ENCODE measurements at regions not wholly inside any gene's neighbourhood (a gene's known extent, or its start where the extent isn't known, plus 50 kb on each side); places are given as distances from the start of the nearest gene placed in this dataset.

DNA sequence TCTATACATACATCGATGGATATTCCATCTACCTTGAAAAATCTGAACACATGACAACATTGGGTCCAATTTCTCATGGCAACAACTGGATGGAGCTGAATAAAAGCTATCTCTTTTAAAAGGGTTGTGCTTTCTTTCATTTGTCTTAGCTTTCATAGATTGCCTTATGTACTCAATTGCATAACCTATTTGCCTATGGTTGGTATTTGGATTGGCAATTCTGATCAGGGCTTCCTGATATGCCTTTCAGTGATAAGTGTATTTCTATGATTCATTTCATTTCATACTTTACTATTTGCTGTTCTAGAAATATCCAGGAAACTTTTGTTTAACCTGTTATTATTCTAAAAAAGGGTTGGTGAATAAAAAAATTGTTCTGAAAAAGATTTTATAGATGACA, 509.9 kb downstream of the GRXCR1 start:
- DNase-seq (ENCODE audit: low spot score) (no peak), ATAC-seq (ENCODE audit: low FRiP score) (no peak)
- TF ChIP-seq, protein P1, sequence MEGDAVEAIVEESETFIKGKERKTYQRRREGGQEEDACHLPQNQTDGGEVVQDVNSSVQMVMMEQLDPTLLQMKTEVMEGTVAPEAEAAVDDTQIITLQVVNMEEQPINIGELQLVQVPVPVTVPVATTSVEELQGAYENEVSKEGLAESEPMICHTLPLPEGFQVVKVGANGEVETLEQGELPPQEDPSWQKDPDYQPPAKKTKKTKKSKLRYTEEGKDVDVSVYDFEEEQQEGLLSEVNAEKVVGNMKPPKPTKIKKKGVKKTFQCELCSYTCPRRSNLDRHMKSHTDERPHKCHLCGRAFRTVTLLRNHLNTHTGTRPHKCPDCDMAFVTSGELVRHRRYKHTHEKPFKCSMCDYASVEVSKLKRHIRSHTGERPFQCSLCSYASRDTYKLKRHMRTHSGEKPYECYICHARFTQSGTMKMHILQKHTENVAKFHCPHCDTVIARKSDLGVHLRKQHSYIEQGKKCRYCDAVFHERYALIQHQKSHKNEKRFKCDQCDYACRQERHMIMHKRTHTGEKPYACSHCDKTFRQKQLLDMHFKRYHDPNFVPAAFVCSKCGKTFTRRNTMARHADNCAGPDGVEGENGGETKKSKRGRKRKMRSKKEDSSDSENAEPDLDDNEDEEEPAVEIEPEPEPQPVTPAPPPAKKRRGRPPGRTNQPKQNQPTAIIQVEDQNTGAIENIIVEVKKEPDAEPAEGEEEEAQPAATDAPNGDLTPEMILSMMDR (IDR thresholded peaks at IDR 0.05) = no peak

DNA sequence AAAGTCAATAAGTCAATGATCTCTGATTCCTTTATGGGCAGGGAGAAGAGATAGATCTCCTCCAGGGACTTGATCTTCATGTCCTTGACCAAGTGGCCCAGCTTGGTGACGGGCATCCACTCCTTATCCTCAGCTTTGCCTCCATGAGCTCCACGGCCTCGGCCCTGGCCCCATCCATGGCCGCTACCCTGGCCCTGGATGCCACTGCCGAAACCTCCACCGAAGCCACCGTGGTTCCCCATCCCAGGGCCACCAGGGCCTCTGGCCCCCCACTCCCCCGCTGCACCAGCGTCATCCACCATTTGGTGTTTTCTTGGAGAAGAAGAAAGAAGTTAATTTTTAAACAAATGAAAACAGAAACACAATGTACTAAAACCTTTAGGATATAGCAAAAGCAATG, 518.1 kb downstream of the GRXCR1 start:
- no peak for ATAC-seq (ENCODE audit: low FRiP score)
- DNase-seq (ENCODE audit: low spot score) = no peak
- TF ChIP-seq, protein P1 (IDR thresholded peaks at IDR 0.05) = no peak

DNA sequence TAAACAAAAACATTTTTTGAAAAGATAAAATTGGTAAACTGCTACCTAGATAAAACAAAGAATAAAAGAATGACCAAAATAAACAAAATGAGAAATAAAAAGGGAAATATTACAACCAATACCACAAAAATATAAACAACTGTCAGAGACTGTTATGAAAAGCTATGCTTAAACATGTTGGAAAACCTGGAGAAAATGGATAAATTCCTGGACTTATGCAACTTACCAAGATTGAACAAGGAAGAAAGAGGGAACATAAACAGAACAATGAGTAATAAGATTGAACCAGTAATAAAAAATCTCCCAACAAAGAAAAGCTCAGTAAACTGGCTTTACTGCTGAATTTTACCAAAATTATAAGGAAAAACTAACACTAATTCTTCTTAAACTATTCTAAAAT, 518.7 kb downstream of the GRXCR1 start:
- TF ChIP-seq, protein P1 (IDR thresholded peaks at IDR 0.05) = no peak
- no peak for DNase-seq (ENCODE audit: low spot score)
- no peak for ATAC-seq (ENCODE audit: low FRiP score)

DNA sequence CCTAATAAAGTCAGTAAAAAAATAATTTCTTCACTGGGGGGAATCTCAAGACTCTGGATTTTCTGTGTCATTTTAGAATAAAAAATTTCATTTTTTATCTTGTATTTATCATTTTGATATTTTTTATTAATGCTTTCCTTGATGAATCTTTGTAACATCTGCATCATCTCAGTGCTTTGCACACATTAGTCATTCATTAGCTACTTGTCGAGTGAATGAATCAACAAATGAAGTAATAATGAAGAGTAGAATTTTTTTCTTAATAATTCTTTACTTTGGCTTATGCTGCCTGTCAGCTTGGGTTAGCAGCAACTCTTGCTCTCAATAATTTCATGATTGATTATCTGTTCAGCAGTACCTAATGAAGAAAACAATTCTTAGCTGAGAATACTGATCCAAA, 530.8 kb downstream of the GRXCR1 start:
- no peak for DNase-seq (ENCODE audit: low spot score)
- no peak for ATAC-seq (ENCODE audit: low FRiP score)
- TF ChIP-seq, protein P1 (IDR thresholded peaks at IDR 0.05) = no peak

DNA sequence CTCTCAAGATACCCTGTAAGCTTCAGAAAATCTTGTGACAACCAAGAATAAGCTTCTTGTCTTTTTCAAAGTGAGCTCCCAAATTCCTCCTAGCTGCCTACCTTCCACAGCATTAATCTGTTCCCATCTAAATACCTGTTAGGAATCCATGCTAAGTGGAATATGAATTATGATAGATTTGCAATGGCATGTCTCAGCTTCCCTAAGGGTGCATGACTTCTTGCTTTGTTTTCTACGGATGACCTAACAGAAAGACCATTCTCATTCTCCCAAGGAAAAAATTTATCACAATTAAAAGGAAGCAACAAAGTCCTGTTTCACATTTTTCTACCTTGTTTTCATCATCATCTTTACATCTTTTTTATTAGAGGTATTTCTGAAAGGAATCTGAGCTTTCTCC, 532.7 kb downstream of the GRXCR1 start:
- DNase-seq (ENCODE audit: low spot score) (no peak), ATAC-seq (ENCODE audit: low FRiP score) (no peak)
- TF ChIP-seq, protein P1 (IDR thresholded peaks at IDR 0.05) = no peak

DNA sequence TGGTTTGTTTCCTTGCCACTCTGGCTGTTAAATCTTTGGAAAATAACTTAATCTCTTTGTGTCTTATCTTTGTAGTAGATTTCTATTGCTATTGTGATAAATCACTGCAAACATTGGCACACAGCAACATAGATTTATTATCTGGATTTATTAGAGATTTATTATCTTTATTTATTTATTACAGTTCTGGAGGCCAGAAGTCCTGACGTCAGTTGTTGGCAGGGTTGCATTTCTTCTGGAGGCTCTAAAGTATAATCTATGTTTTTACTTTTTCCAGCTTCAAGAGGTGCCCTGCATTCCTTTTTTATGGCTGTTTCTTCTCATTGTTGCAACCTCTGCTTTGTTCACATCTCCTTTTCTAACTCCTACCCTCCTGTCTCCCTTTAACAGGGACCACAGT, 542.8 kb downstream of the GRXCR1 start:
- DNase-seq (ENCODE audit: low spot score) (no peak), ATAC-seq (ENCODE audit: low FRiP score) (no peak)
- TF ChIP-seq, protein P1 (IDR thresholded peaks at IDR 0.05) = no peak

DNA sequence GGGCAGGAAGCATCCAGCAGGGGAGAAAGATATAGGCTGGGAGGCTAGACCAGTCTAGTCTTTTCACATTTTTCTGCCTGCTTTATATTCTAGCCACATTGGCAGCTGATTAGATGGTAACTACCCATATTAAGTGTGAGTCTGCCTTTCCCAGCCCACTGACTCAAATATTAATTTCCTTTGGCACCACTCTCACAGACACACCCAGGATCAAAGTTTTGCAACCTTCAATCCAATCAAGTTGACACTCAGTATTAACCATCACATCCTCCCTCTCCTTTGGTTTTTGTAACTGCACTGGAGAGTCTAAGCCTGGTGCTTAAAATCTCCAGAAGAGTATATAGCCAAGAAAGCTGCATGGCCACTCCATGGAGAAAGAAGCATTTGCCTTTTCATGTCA, 560.4 kb downstream of the GRXCR1 start:
- ATAC-seq (ENCODE audit: low FRiP score) = no peak
- TF ChIP-seq, protein P1 (IDR thresholded peaks at IDR 0.05) = no peak
- no peak for DNase-seq (ENCODE audit: low spot score)
